NCI-H187 (cell line): ENCODE measurements at regions not wholly inside any gene's neighbourhood (a gene's known extent, or its start where the extent isn't known, plus 50 kb on each side); places are given as distances from the start of the nearest gene placed in this dataset.

Source experiments
- DNase-seq, 2 experiments: peaks; one replicate each; lab custom pipeline; 2025; lab: John Stamatoyannopoulos, UW

GRCh38 chr13:44022196-44022595 lies 142.5 kb downstream of the LACC1 start:
- no peak for DNase-seq

GRCh38 chr13:44024167-44024845 lies 144.6 kb downstream of the LACC1 start:
- no peak for DNase-seq

GRCh38 chr13:44024846-44025195 lies 145.1 kb downstream of the LACC1 start:
- DNase-seq, result no peak

GRCh38 chr13:44026194-44026593 lies 146.5 kb downstream of the LACC1 start:
- DNase-seq, result no peak

- DNase-seq, result no peak
Observed at GRCh38 chr13:44028734-44029133, 149.0 kb downstream of the LACC1 start.

GRCh38 chr13:44030615-44031014 lies 150.9 kb downstream of the LACC1 start:
- DNase-seq, result no peak

GRCh38 chr13:44031555-44031954 lies 151.9 kb downstream of the LACC1 start:
- no peak for DNase-seq

- DNase-seq, result no peak
Observed at GRCh38 chr13:44032802-44033201, 153.1 kb downstream of the LACC1 start.

GRCh38 chr13:44035400-44035799 lies 155.7 kb downstream of the LACC1 start:
- DNase-seq, result no peak

GRCh38 chr13:44040070-44040817 lies 160.5 kb downstream of the LACC1 start:
- no peak for DNase-seq

GRCh38 chr13:44040818-44041100 lies 161.1 kb downstream of the LACC1 start:
- DNase-seq, result no peak

GRCh38 chr13:44044547-44045179 lies 165.0 kb downstream of the LACC1 start:
- no peak for DNase-seq

- no peak for DNase-seq
Observed at GRCh38 chr13:44045180-44045562, 165.5 kb downstream of the LACC1 start.

- DNase-seq, result no peak
Observed at GRCh38 chr13:44046428-44046827, 166.7 kb downstream of the LACC1 start.

- DNase-seq, result no peak
Observed at GRCh38 chr13:44048326-44048725, 168.6 kb downstream of the LACC1 start.

- DNase-seq, result peak; percentile 78 to 80
Observed at GRCh38 chr13:44049081-44049945, 169.6 kb downstream of the LACC1 start.

- DNase-seq, result no peak
Observed at GRCh38 chr13:44050450-44051063, 170.9 kb downstream of the LACC1 start.

- no peak for DNase-seq
Observed at GRCh38 chr13:44051405-44051804, 171.7 kb downstream of the LACC1 start.

- DNase-seq, result no peak
Observed at GRCh38 chr13:44051918-44052675, 172.4 kb downstream of the LACC1 start.

GRCh38 chr13:44052780-44053184 lies 173.1 kb downstream of the LACC1 start:
- DNase-seq, result no peak

- DNase-seq, result no peak
Observed at GRCh38 chr13:44053208-44053607, 173.5 kb downstream of the LACC1 start.
